ENCODE measurements at regions not wholly inside any gene's neighbourhood (a gene's known extent, or its start where the extent isn't known, plus 50 kb on each side); places are given as distances from the start of the nearest gene placed in this dataset.

DNA sequence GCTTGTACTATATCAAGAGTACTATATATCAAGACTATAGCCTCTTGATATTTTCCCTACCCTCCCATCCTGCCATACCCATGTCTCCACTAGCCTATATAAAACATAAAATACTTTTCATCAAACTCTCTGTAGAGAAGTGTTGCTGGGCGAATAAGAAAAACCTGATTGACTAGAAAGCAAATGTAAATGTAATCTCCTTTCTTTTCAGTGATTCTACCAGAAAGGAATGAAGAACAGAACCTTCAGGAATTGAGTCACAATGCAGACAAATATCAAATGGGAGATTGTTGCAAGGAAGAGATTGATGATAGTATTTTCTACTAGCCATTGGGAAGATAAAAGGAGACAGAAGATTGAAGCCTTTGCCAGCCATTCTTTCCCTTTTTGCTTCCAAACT lies 89.2 kb downstream of the KCNRG start:
- no peak for DNase-seq (ENCODE audit: low spot score)

DNA sequence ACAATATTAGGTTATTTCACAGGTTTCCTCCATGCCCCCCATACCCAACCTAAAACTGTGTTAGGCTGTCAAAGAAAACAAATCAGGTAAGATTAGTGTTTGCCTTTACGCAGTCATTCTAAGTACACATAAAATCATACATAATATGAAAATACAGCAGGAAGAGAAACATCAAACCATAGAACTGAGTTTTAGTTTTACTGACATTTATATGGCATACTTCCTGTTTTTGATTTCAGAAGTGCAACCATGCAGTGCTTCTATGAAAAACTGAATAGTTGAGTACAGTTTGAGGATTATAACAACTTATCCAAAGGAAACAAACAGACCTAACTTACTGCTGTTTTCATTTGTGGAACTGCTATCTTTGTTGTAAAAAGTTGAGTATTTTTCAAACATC lies 91.3 kb downstream of the KCNRG start:
- no peak for DNase-seq (ENCODE audit: low spot score)

DNA sequence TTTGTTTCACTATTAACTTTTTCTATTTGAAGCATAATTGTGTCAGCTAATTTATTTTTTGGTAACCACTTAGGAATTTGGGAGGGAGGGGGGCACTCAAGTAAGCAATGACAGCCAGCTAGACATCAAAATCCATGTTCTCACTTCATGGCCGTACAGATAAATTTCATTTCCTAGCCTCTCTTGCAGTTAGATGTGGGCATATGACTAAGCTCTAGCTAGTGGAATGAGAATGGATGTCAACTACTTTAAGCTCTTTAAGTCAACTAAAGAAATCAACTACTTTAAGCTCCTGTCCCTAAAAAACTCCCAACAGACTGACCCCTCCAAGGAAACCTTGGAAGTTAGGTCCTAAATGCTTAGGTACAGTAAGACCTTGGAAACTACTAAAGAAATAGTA lies 92.0 kb downstream of the KCNRG start:
- DNase-seq (ENCODE audit: low spot score), result no peak

DNA sequence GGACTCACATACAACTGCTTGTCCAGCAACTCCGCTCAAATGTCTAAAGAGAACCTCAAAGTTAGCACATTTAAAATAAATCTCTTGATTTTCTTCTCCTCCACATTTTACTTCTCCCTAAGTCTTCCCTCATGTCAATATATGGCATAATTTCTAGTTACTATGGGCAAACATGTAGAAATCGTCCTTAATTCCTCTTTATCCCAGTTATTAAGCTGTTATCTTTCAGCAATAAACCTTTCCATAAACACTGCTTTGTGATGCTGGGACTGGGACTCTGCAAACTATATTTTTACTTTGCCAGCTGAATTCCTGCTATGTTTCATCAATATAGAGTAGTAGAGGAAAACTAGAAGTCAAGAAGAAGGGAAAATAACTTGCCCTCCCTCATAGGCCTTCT lies 99.7 kb downstream of the KCNRG start:
- no peak for DNase-seq (ENCODE audit: low spot score)

DNA sequence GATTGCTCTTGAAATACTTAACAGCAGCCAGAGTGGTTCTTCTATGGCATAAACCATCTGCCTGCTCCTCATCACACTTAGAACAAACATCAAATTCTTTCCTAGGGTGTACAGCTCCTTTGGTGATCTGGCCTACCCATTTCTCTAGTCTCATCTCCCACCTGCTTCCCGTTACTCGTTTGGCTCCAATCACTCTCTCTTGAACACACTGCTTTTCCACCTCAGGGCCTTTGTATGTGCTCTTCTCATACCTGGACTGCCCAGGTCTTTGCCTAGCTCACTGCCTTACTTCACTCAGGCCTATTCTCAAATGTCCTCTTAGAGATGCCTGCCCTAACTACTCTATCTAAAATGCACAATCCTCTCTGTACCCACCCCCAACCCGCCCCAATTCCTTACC lies 100.5 kb downstream of the KCNRG start:
- DNase-seq (ENCODE audit: low spot score), result no peak

DNA sequence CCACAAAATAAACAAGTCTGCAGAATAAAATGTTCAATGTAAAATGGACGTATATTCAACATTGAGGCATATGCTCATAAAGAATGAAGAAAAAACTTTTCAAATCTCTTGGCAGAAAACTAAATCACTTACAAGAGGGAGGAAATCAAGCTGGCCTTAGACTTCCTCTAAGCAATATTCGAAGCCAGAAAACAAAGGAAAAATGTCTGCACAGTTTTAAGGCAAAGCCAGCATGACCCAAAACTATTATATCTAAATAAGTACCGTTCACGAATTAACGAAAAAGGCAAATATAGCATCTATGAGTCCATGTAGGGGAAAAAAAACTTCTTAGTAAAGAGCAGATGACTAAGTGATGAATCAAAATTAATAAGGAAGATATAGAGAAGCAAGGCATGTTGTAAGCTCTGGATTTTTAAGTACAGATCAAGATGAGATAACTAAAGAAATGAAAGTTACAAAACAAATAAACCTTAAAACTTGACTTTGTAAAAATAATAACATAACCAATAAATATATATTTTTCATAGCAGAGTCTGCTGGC lies 101.3 kb downstream of the KCNRG start:
- DNase-seq (ENCODE audit: low spot score), result no peak

DNA sequence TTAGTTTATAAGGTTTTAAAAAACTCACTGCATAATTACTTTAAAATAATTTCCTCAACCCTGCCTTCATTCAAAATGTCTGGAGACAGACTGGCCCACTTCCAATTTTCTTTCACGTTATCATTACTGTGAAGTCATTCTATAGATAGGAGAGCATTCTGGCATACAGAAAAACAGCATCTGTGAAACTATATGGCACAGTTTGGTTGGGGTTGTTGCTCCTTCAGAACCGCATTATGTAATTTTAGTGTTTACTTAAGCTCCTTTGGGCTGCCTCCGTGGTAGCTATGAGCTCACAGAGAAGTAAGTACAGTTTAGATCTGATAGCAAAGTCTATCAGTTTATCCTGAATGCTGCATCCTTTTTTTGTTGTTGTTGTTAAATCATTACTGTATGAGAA lies 104.3 kb downstream of the KCNRG start:
- no peak for DNase-seq (ENCODE audit: low spot score)

DNA sequence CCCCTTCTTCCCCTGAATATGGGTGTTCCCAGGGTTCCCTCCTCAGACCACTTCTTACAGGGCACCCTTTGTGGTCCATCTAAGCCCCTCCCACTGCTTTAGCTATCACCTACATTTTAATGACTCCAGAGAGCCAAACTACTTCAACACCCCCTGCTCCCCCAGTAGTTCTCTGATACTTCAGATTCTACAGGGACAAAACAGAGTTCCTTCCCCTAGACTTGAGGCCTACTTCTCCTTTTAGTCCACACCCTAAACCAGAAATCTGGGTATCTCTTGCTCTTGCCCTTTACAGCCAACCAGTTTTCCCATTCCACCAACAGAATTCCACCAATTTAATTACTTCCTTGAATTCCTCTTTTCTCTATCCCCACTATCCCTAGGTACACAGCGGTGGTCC lies 107.2 kb downstream of the KCNRG start:
- no peak for DNase-seq (ENCODE audit: low spot score)

DNA sequence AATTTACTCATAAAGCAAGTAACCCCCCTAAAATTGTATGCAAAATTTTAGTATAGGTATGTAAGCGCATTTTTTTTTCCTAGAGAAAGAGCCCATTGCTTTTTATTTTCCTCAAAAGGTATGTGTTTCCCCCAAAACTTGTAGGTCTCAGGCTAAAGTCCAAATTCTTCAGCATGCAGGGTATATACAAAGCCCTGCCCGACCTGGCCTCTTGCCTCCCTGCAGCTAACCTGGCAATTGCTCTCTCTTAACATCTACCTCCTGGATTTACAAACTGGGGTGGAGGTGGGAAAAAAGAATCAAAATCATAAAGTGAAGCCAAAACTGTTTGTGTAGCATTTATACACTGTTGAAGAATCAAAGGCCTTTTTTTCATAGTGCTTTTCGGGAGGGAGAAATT lies 107.8 kb downstream of the KCNRG start:
- DNase-seq (ENCODE audit: low spot score), result peak; percentile 11

DNA sequence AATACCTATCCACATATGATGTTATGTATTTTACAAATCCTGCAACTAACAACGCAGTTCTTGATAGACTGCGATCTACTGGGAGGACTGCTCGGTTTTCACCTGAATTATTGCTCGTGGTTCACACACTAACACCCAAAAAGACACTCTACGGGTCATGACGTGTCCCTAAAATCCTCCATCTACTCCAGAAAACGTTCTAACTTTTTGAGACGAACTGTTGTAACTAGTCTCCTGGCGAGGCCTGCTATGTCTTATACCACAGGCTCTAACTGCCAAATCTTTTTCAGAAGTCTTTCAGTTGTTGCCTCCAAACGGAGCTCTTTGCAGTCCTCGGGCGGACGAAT lies 108.2 kb downstream of the KCNRG start:
- DNase-seq (ENCODE audit: low spot score), result no peak

DNA sequence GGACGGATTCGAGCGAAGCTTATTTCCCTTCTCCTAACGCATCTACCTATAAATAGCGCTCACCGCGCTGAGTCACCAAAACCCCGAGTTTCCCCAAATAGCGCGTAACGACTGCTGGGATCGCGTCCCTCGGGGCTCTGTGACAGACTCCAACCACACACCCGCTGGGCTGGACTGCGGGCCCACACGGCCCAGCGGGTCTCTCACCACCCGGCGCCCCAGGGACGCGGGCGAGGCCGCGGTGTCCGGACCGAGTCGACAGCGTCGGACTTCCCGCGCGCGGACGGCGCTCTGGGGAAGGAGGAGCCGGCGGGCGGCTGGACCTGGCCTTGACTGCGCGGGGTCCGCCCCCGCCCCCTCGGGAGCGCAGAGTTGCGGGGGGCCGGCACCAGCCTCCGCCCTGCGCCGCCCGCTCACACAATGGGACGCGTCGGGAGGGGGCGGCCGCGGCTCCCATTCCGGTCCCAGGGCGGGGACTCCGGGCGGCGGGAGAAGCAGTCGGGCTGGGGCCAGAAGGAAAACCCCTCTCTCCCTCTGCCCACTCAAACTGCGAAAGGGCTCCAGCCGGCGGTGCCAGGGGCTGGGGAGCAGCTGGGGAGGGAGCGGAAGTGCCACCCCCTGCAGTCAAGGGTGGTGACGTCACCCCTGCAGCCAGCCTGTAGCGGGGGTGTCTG lies 108.8 kb downstream of the KCNRG start:
- DNase-seq (ENCODE audit: low spot score), result peak; percentile 96

DNA sequence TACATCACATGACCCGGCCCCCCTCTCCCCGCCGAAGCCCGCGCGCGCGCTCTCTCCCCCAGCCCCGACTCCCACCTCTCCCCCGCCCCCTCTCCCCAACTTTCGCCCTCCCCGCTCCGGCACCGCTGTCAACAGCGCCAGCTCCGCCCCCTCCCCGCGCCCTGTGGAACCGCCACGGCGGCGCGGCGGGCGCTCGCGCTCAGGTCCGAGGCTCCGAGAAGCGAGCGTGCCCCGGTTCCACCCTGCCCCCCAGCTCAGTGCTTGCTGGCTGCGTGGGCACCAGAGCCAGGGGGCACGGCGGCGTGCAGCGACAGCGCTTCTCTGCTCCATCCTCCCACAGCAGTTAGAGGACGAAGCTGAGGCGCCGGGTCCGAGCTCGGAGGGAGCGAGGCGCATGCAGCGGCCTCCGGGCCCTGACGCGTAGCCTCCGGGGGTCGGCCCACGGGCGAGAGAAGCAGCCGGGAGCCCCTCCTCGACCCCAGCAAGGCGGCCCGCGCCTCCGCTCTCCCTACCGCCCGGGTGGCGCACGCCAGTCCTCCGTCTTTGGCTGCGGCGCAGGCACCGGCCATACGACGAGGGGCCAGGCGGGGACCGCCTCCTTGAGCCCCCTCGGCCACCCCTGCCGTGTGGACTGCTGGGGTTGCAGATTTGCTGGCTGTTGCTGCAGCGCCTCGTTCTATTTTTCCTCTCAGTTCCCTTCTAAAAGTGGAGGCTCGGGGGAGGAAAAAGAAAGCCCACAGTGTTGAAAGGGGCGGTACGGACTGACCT lies 109.5 kb downstream of the KCNRG start:
- DNase-seq (ENCODE audit: low spot score), result peak; percentile 77

DNA sequence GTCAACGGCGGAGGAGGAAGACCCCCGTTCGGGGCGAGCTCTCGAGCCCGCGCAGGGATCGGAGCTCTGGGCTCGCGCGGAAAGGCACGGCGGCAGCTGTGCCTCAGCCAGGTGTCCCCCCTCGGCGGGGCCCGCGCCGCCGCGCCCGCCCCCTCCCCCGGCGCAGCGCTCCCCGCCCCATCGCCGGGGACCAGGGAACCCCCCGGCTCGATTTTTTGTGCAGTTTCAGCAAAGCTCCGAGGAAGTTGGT lies 110.0 kb downstream of the KCNRG start:
- no peak for DNase-seq (ENCODE audit: low spot score)

DNA sequence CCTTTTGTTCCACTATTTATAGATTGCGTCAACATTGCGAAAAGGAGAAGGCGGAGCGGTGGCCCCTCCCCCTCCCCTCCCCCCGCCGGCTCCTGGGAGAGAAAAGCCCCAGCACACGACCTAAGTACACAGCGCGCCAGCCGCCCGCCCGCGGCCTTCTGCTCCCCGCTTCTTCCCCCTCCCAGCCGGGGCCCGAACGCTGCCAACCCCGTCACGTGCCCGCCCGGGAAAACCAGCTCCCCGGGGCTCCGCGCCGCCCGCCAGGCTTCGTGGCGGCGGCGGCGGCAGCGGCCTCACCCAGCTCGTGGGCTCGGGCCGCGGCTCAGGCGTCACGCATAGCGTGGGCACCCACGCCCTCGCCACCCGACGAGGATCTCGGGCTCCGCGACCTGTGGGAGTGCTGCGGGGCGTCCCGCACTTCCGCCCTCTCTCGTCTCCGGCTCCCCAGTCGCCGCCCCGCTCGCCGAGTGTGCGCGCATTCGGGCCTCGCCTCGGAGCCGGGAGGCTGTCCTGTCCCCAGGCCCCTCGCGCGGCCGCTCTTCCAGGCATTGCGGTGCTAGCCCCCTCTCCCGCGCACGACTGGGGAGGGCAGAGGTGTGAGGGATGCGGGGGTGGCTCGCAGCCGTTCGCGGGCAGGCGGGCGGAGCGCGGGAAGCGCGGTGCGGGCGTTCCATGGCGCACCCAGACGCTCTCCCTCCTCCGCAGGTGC lies 110.5 kb downstream of the KCNRG start:
- DNase-seq (ENCODE audit: low spot score), result peak; percentile 89

DNA sequence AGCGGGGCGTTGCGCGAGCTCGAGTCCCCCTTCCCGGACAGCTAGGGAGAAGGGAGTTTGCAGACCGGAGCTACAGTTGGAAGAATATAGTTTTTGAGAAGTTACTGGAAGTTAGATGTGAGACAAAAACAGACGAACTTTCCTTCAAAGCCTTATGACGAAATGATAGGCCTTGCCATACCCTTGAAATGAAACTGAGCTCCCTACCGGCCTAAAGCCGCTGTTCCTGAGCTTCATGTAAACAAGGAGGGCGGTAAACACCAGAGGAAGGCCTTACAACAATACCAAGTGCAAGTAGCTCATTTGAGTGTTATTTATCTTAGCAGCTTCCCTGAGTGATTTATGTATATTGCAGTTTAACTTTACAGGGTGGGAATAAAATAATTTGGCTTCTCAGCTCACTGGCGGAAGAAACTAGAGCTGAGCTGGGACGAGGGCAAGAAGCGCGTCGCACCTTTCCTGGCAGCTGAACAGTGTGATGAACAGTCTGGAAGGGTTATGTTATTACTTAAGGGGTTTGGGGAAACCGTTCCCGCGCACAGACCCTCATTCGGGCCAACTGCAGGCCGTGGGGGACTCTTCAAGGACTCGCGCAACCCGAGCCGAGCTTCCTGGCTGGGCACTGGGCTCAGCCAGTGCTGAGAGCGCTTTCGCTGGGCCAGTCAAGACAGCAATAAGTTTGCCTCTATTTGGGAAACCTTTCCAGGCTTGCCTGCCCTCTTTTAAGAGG lies 111.2 kb downstream of the KCNRG start:
- peak; percentile 65 for DNase-seq (ENCODE audit: low spot score)

DNA sequence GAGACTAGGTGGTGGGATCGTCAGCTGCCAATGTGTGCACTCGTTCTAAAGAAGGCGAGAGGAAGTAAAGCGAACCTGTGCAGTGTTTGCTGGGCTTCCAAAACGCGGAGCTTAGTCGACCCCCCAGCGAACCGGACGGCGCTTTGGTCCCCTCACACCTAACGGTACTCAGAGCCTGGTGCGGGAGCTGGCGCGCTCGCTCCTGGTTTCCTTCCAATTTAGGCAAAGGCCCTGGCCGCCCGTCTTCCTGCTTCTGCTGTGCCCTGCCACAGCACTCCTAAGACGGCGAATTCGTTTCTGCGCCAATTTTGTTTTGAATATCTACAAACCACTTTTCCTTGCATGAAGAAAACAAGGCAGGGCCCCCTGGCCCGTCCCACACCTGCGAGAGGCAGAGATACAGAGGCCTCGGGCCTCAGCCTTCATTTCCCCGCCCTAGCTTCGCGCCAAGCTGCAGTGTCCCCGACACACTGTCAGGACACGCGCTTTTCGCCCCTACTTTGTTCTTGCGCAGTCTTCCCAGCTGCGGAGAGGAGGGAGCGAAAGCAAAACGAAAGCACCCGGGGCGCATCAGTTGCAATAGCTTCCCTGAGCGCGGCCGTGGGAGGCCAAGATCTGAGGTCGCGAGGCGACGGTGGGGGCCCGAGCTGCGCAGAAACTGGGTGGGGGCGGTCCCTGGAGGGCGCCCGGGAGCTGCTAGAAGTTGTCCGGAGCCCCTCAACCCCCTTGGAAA lies 111.9 kb downstream of the KCNRG start:
- no peak for DNase-seq (ENCODE audit: low spot score)

DNA sequence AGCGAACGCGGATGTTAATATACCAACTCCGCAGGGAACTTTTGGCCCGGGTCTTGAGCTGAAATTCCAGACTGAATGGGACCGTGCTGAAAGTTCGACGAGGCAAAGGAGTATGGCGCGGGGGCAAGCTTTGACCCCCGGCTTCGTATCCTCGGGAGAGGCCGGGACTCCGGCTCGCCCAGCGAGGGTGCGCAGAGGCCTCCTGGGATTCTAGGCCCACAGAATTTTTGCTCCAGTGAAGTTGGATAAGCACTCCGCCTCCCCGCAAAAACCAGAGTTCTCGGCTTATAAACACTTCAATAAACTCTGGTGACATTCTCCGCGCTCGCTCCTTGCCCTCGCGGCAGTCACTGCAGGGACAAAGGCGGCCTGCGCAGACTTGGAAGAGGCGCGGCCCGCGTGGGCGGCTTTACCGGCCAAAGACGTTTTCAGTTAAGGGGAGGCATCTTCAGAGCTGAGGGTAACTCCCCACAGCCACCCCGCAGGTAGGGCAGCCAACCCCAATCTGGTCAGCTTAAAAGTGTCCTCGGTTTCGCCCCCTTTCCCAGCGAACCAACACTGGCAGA lies 112.6 kb downstream of the KCNRG start:
- no peak for DNase-seq (ENCODE audit: low spot score)

DNA sequence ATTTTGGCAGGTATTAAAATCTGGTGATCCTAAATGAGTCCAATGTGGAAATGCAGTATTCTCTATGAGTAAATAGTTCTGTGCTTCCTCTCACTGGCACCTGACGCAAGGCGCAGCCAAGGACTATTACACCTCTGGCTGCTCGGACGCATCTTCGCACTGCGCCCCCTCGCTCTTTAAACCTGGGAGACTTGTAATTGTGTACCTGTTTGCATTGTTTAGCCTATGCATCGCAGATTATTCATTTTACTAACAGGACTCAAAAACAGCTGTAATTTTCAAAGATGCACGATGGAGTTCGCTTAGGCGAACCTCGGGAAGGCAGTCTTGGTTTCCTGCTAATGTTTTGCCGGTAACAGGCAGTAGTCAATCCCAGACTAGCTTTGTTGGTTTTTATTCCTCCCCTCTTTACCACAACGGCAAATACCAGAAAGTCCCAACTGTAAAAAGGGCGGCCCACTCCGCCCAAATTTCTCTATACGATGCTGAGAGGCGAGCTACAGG lies 113.2 kb downstream of the KCNRG start:
- no peak for DNase-seq (ENCODE audit: low spot score)

DNA sequence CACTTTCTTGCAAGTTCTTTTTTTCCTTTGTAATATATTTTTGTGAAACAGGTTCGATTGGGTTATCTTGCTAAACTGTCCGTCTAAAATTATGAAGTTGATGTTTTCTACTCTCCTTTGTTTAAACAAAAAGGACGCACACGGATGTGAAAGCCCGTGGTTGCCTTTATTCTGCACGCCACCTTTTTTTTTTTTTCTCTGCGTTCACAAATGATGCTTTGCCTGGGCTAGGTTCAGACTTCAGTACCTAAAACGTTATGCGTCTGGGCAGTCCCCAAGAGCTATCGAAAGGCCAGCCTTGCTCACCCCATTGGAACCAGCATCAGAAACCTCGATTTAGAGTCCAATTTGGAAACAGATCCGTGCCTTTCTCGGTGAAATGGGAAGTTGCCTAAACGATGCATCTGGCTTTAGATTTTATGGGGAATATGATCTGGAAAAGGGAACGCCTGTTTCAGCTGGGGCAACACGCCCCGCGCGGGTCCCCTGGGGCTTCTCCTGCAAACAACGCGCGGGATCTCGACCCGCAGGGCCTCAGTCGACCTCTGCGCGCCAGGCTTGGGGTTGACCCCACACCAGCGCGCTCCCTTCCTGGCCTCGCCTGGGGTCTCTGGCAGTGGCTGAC lies 113.9 kb downstream of the KCNRG start:
- no peak for DNase-seq (ENCODE audit: low spot score)

DNA sequence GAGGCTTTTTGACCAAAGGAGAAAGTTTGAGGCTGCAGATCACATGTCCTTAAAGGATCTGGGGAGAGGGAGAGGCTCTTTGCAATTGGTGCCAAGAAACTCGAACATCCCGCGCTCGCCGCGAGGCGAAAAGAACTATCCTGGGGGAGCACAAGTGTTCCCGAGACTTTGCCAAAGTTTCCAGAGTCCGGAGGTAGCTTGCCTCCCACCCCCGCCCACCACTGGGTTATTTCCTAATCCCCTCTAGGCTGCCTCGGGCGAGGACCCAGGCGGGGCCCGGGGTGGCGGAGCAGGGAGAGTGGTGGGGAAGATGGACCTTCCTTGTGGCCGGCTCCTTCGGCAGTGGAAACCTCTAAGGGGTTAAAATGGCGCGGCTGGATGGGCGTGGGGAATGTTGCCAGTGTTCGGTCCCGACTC lies 114.5 kb downstream of the KCNRG start:
- no peak for DNase-seq (ENCODE audit: low spot score)
